Glutamatergic neuron (in vitro differentiated cells): ENCODE measurements at regions not wholly inside any gene's neighbourhood (a gene's known extent, or its start where the extent isn't known, plus 50 kb on each side); places are given as distances from the start of the nearest gene placed in this dataset.

ENCODE experiments used
- DNase-seq: peaks from one replicate; pipeline ENCODE4 v3.0.0; 2022
- H3K27ac Mint-ChIP-seq: one replicate; pipeline ENCODE4 v1.8.0; 2020; ENCODE audit warnings: mild to moderate bottlenecking, mixed read lengths, inconsistent platforms; ENCODE audit not compliant: unreplicated experiment
- H3K27me3 Mint-ChIP-seq: one replicate; pipeline ENCODE4 v1.8.0; 2020; ENCODE audit warnings: mild to moderate bottlenecking, moderate library complexity, mixed read lengths, inconsistent platforms; ENCODE audit not compliant: unreplicated experiment
- H3K36me3 Mint-ChIP-seq: one replicate; pipeline ENCODE4 v1.8.0; 2020; ENCODE audit warnings: mild to moderate bottlenecking, mixed read lengths, inconsistent platforms; ENCODE audit not compliant: unreplicated experiment
- H3K4me1 Mint-ChIP-seq: one replicate; pipeline ENCODE4 v1.8.0; 2020; ENCODE audit warnings: mild to moderate bottlenecking, low read depth, mixed read lengths, inconsistent platforms; ENCODE audit not compliant: unreplicated experiment
- H3K4me3 Mint-ChIP-seq: one replicate; pipeline ENCODE4 v1.8.0; 2020; ENCODE audit warnings: mild to moderate bottlenecking, mixed read lengths, inconsistent platforms; ENCODE audit not compliant: unreplicated experiment
- H3K9me3 Mint-ChIP-seq: one replicate; pipeline ENCODE4 v1.8.0; 2020; ENCODE audit warnings: mild to moderate bottlenecking, moderate library complexity, mixed read lengths, inconsistent platforms; ENCODE audit not compliant: unreplicated experiment
- CTCF ChIP-seq: fragments of 200-600 bp; sonication (generic); IDR thresholded peaks from one replicate; pipeline ENCODE4 v1.5.0; 2021; ENCODE audit not compliant: partially characterized antibody, unreplicated experiment

DNA sequence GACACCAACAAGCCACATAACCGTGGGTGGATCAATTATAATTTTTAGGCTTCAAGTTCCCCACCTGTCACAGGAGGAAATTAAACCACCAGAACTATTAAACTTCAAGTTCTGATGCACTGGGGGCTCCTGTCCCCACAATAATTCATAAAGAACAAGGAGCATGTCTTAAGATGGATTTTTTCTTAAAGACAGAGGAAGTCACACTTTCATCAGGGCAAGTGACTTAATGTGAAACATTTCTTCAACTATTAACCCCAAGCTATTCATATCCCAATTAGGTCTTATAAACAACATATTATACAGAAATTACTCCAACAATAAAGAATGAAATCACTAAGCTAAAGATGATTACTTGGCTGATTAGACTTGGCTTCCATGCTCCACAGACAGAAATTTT lies 292.5 kb downstream of the ETAA1 start:
- H3K27me3 Mint-ChIP-seq, result peaks cover 3% of the 10 kb centered on the region
- TF ChIP-seq CTCF, result no peak
- H3K4me1 Mint-ChIP-seq, result no peaks in the 10 kb centered on the region
- H3K36me3 Mint-ChIP-seq, result no peaks in the 10 kb centered on the region
- H3K9me3 Mint-ChIP-seq, result no peaks in the 10 kb centered on the region
- no peak overlapping the region for H3K4me3 Mint-ChIP-seq
- DNase-seq, result no peak
- H3K27ac Mint-ChIP-seq, result no peak overlapping the region

- Mint-ChIP-seq H3K4me1 (no peaks in the 10 kb centered on the region), H3K27me3 (peaks cover 2% of the 10 kb centered on the region), H3K4me3 (no peak overlapping the region), H3K9me3 (no peaks in the 10 kb centered on the region), H3K36me3 (no peaks in the 10 kb centered on the region), H3K27ac (no peak overlapping the region)
- no peak for DNase-seq
- TF ChIP-seq CTCF, result no peak
These were observed 297.3 kb downstream of the ETAA1 start for GRCh38 chr2:67694445-67694844.

- no peaks in the 10 kb centered on the region for H3K36me3 Mint-ChIP-seq
- no peaks in the 10 kb centered on the region for H3K4me1 Mint-ChIP-seq
- TF ChIP-seq CTCF, result no peak
- no peak overlapping the region for H3K27ac Mint-ChIP-seq
- no peaks in the 10 kb centered on the region for H3K27me3 Mint-ChIP-seq
- no peaks in the 10 kb centered on the region for H3K9me3 Mint-ChIP-seq
- no peak for DNase-seq
- no peak overlapping the region for H3K4me3 Mint-ChIP-seq
These were observed 303.9 kb downstream of the ETAA1 start for GRCh38 chr2:67701011-67701410.

DNA sequence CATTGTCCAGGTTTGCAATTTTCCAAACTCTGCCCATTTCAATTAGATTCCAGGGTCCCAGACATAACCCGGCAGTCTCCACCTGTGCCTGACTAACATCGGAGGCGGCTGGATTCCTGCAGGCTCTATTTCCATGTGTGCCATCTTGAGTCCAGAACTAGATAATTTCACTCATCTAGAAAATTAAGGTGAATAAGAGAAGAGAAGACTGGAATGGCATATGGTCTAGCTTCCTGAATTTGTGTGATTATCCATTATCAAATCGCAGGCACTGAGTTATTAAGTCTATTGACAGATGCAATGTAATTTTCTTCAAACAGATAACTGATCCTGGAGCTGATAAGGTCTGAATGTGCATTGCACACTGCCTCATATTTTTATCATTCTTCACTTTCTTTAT lies 305.2 kb downstream of the ETAA1 start:
- no peak overlapping the region for H3K27ac Mint-ChIP-seq
- TF ChIP-seq CTCF, result no peak
- no peaks in the 10 kb centered on the region for H3K27me3 Mint-ChIP-seq
- no peaks in the 10 kb centered on the region for H3K4me1 Mint-ChIP-seq
- no peaks in the 10 kb centered on the region for H3K36me3 Mint-ChIP-seq
- H3K9me3 Mint-ChIP-seq, result no peaks in the 10 kb centered on the region
- no peak for DNase-seq
- H3K4me3 Mint-ChIP-seq, result no peak overlapping the region

- no peak overlapping the region for H3K27ac Mint-ChIP-seq
- H3K4me3 Mint-ChIP-seq, result no peak overlapping the region
- no peaks in the 10 kb centered on the region for H3K36me3 Mint-ChIP-seq
- H3K27me3 Mint-ChIP-seq, result no peaks in the 10 kb centered on the region
- no peaks in the 10 kb centered on the region for H3K9me3 Mint-ChIP-seq
- H3K4me1 Mint-ChIP-seq, result no peaks in the 10 kb centered on the region
- TF ChIP-seq CTCF, result no peak
- no peak for DNase-seq
These were observed 305.8 kb downstream of the ETAA1 start for GRCh38 chr2:67702937-67703336.
